Parathyroid adenoma (tissue), 2 donors: ENCODE measurements at regions not wholly inside any gene's neighbourhood (a gene's known extent, or its start where the extent isn't known, plus 50 kb on each side); places are given as distances from the start of the nearest gene placed in this dataset.

Experiments used
- H2AFZ ChIP-seq: fragments of 300-600 bp; sonication (generic); one replicate; pipeline ENCODE4 v1.7.0; 2017; ENCODE audit warnings: antibody characterized with exemption, mild to moderate bottlenecking
- H3K27ac ChIP-seq: fragments of 300-600 bp; sonication (generic); one replicate; pipeline ENCODE4 v1.7.0; 2017
- H3K27me3 ChIP-seq: fragments of 300-600 bp; sonication (generic); one replicate; pipeline ENCODE4 v1.7.0; 2017; ENCODE audit warnings: low read length; ENCODE audit not compliant: control insufficient read depth, insufficient read depth
- H3K36me3 ChIP-seq: fragments of 300-600 bp; sonication (generic); one replicate; pipeline ENCODE4 v1.7.0; 2017; ENCODE audit warnings: low read length; ENCODE audit not compliant: control insufficient read depth, insufficient read depth
- H3K4me1 ChIP-seq: fragments of 300-600 bp; sonication (generic); one replicate; pipeline ENCODE4 v1.7.0; 2017; ENCODE audit warnings: control low read depth
- H3K4me2 ChIP-seq: fragments of 300-600 bp; sonication (generic); one replicate; pipeline ENCODE4 v1.7.0; 2017; ENCODE audit warnings: low read length
- H3K4me3 ChIP-seq: fragments of 300-600 bp; sonication (generic); one replicate; pipeline ENCODE4 v1.7.0; 2017; ENCODE audit warnings: low read depth, low read length
- H3K79me2 ChIP-seq: fragments of 300-600 bp; sonication (generic); one replicate; pipeline ENCODE4 v1.7.0; 2017; ENCODE audit warnings: control low read depth
- H3K9ac ChIP-seq: fragments of 300-600 bp; sonication (generic); one replicate; pipeline ENCODE4 v1.7.0; 2017; ENCODE audit warnings: mild to moderate bottlenecking
- H3K9me3 ChIP-seq: fragments of 300-600 bp; sonication (generic); one replicate; pipeline ENCODE4 v1.7.0; 2017; ENCODE audit warnings: low read length; ENCODE audit not compliant: control insufficient read depth
- CTCF ChIP-seq: fragments of 300-600 bp; sonication (generic); IDR thresholded peaks from one replicate; pipeline ENCODE4 v1.7.0; 2017; ENCODE audit warnings: antibody characterized with exemption, mild to moderate bottlenecking
- donor health status: primary hyperparathyroidism.

- Histone ChIP-seq H3K36me3 (no peaks in the 10 kb centered on the region), H3K4me3 (no peak overlapping the region), H2AFZ (no peak overlapping the region), H3K27me3 (peaks cover 3% of the 10 kb centered on the region), H3K9ac (no peak overlapping the region), H3K4me1 (no peaks in the 10 kb centered on the region), H3K9me3 (no peaks in the 10 kb centered on the region), H3K79me2 (no peaks in the 10 kb centered on the region), H3K27ac (no peak overlapping the region), H3K4me2 (no peak overlapping the region)
- TF ChIP-seq CTCF = no peak
Observed at GRCh38 chr4:3857269-3857926, 91.2 kb downstream of the ADRA2C start.

- Histone ChIP-seq H3K27me3 (peaks cover 3% of the 10 kb centered on the region), H3K4me1 (no peaks in the 10 kb centered on the region), H3K9me3 (no peaks in the 10 kb centered on the region), H3K4me3 (no peak overlapping the region), H3K27ac (no peak overlapping the region), H3K36me3 (no peaks in the 10 kb centered on the region), H3K79me2 (no peaks in the 10 kb centered on the region), H3K4me2 (no peak overlapping the region), H2AFZ (no peak overlapping the region), H3K9ac (no peak overlapping the region)
- TF ChIP-seq CTCF = no peak
Observed at GRCh38 chr4:3858046-3858730, 92.0 kb downstream of the ADRA2C start.

- Histone ChIP-seq H3K27me3 (peaks cover 3% of the 10 kb centered on the region), H3K9me3 (no peaks in the 10 kb centered on the region), H2AFZ (no peak overlapping the region), H3K4me2 (no peak overlapping the region), H3K36me3 (no peaks in the 10 kb centered on the region), H3K9ac (no peak overlapping the region), H3K27ac (no peak overlapping the region), H3K4me1 (no peaks in the 10 kb centered on the region), H3K4me3 (no peak overlapping the region), H3K79me2 (no peaks in the 10 kb centered on the region)
- no peak for TF ChIP-seq CTCF
Observed at GRCh38 chr4:3858765-3859388, 92.7 kb downstream of the ADRA2C start.

- Histone ChIP-seq H3K27me3 (peaks cover 3% of the 10 kb centered on the region), H3K4me2 (no peak overlapping the region), H3K9ac (no peak overlapping the region), H3K9me3 (no peaks in the 10 kb centered on the region), H3K4me3 (no peak overlapping the region), H3K79me2 (no peaks in the 10 kb centered on the region), H3K27ac (no peak overlapping the region), H3K36me3 (no peaks in the 10 kb centered on the region), H3K4me1 (no peaks in the 10 kb centered on the region), H2AFZ (no peak overlapping the region)
- no peak for TF ChIP-seq CTCF
Observed at GRCh38 chr4:3859571-3859970, 93.4 kb downstream of the ADRA2C start.
